ENCODE measurements at regions not wholly inside any gene's neighbourhood (a gene's known extent, or its start where the extent isn't known, plus 50 kb on each side); places are given as distances from the start of the nearest gene placed in this dataset.
"Not testable (repeated sequence)": the region's sequence is repeated elsewhere in the genome, so short reads cannot be mapped to it uniquely, and the experiment has no call there.

- Mint-ChIP-seq H3K27me3 (no peaks in the 10 kb centered on the region), H3K4me3 (no peak overlapping the region), H3K4me1 (no peaks in the 10 kb centered on the region), H3K36me3 (no peaks in the 10 kb centered on the region), H3K9me3 (no peaks in the 10 kb centered on the region), H3K27ac (no peak overlapping the region)
- no peak for DNase-seq
- CTCF ChIA-PET: no interaction called here
Observed at GRCh38 chr2:166676716-166677115, 182.7 kb upstream of the SCN7A start.

GRCh38 chr2:166675553-166675952 is 181.5 kb upstream of the SCN7A start:
- CTCF ChIA-PET: no interaction called here
- Mint-ChIP-seq H3K4me1 (no peaks in the 10 kb centered on the region), H3K9me3 (no peaks in the 10 kb centered on the region), H3K4me3 (no peak overlapping the region), H3K27ac (no peak overlapping the region), H3K27me3 (no peaks in the 10 kb centered on the region), H3K36me3 (no peaks in the 10 kb centered on the region)
- no peak for DNase-seq

- no peak for DNase-seq
- Mint-ChIP-seq H3K9me3 (no peaks in the 10 kb centered on the region), H3K36me3 (no peaks in the 10 kb centered on the region), H3K4me1 (no peaks in the 10 kb centered on the region), H3K27me3 (no peaks in the 10 kb centered on the region), H3K27ac (no peak overlapping the region), H3K4me3 (no peak overlapping the region)
- CTCF ChIA-PET: no interaction called here
Observed at GRCh38 chr2:166673986-166674385, 179.9 kb upstream of the SCN7A start.

- no peaks in the 10 kb centered on the region for H3K9me3 Mint-ChIP-seq
- H3K27me3 Mint-ChIP-seq: no peaks in the 10 kb centered on the region
- H3K4me3 Mint-ChIP-seq: no peak overlapping the region
- no peak for DNase-seq
- no peak overlapping the region for H3K27ac Mint-ChIP-seq
- H3K4me1 Mint-ChIP-seq: no peaks in the 10 kb centered on the region
- CTCF ChIA-PET: no interaction called here
- H3K36me3 Mint-ChIP-seq: no peaks in the 10 kb centered on the region
Observed at GRCh38 chr2:166671801-166672200, 177.8 kb upstream of the SCN7A start.

GRCh38 chr2:166671235-166671634 is 177.2 kb upstream of the SCN7A start:
- CTCF ChIA-PET: no interaction called here
- Mint-ChIP-seq H3K27ac (no peak overlapping the region), H3K4me3 (no peak overlapping the region), H3K27me3 (no peaks in the 10 kb centered on the region), H3K9me3 (no peaks in the 10 kb centered on the region), H3K36me3 (no peaks in the 10 kb centered on the region), H3K4me1 (no peaks in the 10 kb centered on the region)
- no peak for DNase-seq

GRCh38 chr2:166665991-166666940 is 172.2 kb upstream of the SCN7A start:
- DNase-seq: no peak
- no peaks in the 10 kb centered on the region for H3K36me3 Mint-ChIP-seq
- no peaks in the 10 kb centered on the region for H3K27me3 Mint-ChIP-seq
- H3K4me3 Mint-ChIP-seq: no peak overlapping the region
- H3K27ac Mint-ChIP-seq: no peak overlapping the region
- no peaks in the 10 kb centered on the region for H3K9me3 Mint-ChIP-seq
- CTCF ChIA-PET: no interaction called here
- no peaks in the 10 kb centered on the region for H3K4me1 Mint-ChIP-seq

GRCh38 chr2:166661824-166662223 is 167.8 kb upstream of the SCN7A start:
- Mint-ChIP-seq H3K27ac (no peak overlapping the region), H3K4me1 (no peaks in the 10 kb centered on the region), H3K27me3 (no peaks in the 10 kb centered on the region), H3K9me3 (no peaks in the 10 kb centered on the region), H3K36me3 (no peaks in the 10 kb centered on the region), H3K4me3 (no peak overlapping the region)
- no peak for DNase-seq
- CTCF ChIA-PET: no interaction called here

- Mint-ChIP-seq H3K9me3 (no peaks in the 10 kb centered on the region), H3K27me3 (no peaks in the 10 kb centered on the region)
- CTCF ChIA-PET: no interaction called here
Observed at GRCh38 chr2:166661391-166661790, 167.3 kb upstream of the SCN7A start.

GRCh38 chr2:166658901-166659300 is 164.9 kb upstream of the SCN7A start:
- Mint-ChIP-seq H3K27ac (no peak overlapping the region), H3K36me3 (no peaks in the 10 kb centered on the region), H3K27me3 (no peaks in the 10 kb centered on the region), H3K9me3 (no peaks in the 10 kb centered on the region), H3K4me3 (no peak overlapping the region), H3K4me1 (no peaks in the 10 kb centered on the region)
- DNase-seq: no peak
- CTCF ChIA-PET: no interaction called here

More at GRCh38 chr2:166661391-166661790, 167.3 kb upstream of the SCN7A start:
- Mint-ChIP-seq H3K4me1 (no peaks in the 10 kb centered on the region), H3K27ac (no peak overlapping the region), H3K4me3 (no peak overlapping the region), H3K36me3 (no peaks in the 10 kb centered on the region)
- DNase-seq: no peak

- H3K4me1 Mint-ChIP-seq: no peaks in the 10 kb centered on the region
- CTCF ChIA-PET: no interaction called here
Observed at GRCh38 chr2:166653185-166653813, 159.2 kb upstream of the SCN7A start.

GRCh38 chr2:166651991-166652390 is 157.9 kb upstream of the SCN7A start:
- Mint-ChIP-seq H3K27ac (no peak overlapping the region), H3K4me1 (no peaks in the 10 kb centered on the region), H3K4me3 (no peak overlapping the region), H3K9me3 (no peaks in the 10 kb centered on the region), H3K36me3 (no peaks in the 10 kb centered on the region), H3K27me3 (no peaks in the 10 kb centered on the region)
- CTCF ChIA-PET: no interaction called here
- DNase-seq: no peak

More at GRCh38 chr2:166653185-166653813, 159.2 kb upstream of the SCN7A start:
- no peak overlapping the region for H3K27ac Mint-ChIP-seq
- no peaks in the 10 kb centered on the region for H3K36me3 Mint-ChIP-seq
- no peaks in the 10 kb centered on the region for H3K27me3 Mint-ChIP-seq
- DNase-seq: no peak
- no peak overlapping the region for H3K4me3 Mint-ChIP-seq
- no peaks in the 10 kb centered on the region for H3K9me3 Mint-ChIP-seq

- H3K9me3 Mint-ChIP-seq: no peaks in the 10 kb centered on the region
- no peaks in the 10 kb centered on the region for H3K27me3 Mint-ChIP-seq
- CTCF ChIA-PET: no interaction called here
- DNase-seq: no peak
- no peaks in the 10 kb centered on the region for H3K4me1 Mint-ChIP-seq
- no peak overlapping the region for H3K27ac Mint-ChIP-seq
- H3K4me3 Mint-ChIP-seq: no peak overlapping the region
- no peaks in the 10 kb centered on the region for H3K36me3 Mint-ChIP-seq
Observed at GRCh38 chr2:166651080-166651675, 157.1 kb upstream of the SCN7A start.

- H3K4me1 Mint-ChIP-seq: no peaks in the 10 kb centered on the region
- no peaks in the 10 kb centered on the region for H3K36me3 Mint-ChIP-seq
- H3K27me3 Mint-ChIP-seq: no peaks in the 10 kb centered on the region
- DNase-seq: no peak
- no peak overlapping the region for H3K27ac Mint-ChIP-seq
- no peak overlapping the region for H3K4me3 Mint-ChIP-seq
- CTCF ChIA-PET: no interaction called here
- H3K9me3 Mint-ChIP-seq: no peaks in the 10 kb centered on the region
Observed at GRCh38 chr2:166647935-166648334, 153.9 kb upstream of the SCN7A start.

- CTCF ChIA-PET: no interaction called here
- H3K27ac Mint-ChIP-seq: no peak overlapping the region
- no peak overlapping the region for H3K4me3 Mint-ChIP-seq
- no peaks in the 10 kb centered on the region for H3K27me3 Mint-ChIP-seq
- no peaks in the 10 kb centered on the region for H3K4me1 Mint-ChIP-seq
- no peak for DNase-seq
- no peaks in the 10 kb centered on the region for H3K9me3 Mint-ChIP-seq
- H3K36me3 Mint-ChIP-seq: no peaks in the 10 kb centered on the region
Observed at GRCh38 chr2:166643980-166644379, 149.9 kb upstream of the SCN7A start.

GRCh38 chr2:166641516-166641915 is 147.5 kb upstream of the SCN7A start:
- H3K36me3 Mint-ChIP-seq, DNase-seq, H3K27me3 Mint-ChIP-seq, H3K27ac Mint-ChIP-seq, H3K4me3 Mint-ChIP-seq, CTCF ChIA-PET, H3K9me3 Mint-ChIP-seq, H3K4me1 Mint-ChIP-seq: not testable (repeated sequence)

All from activated naive CD4-positive, alpha-beta T cell treated with anti-CD3 and anti-CD28 coated beads, Interleukin-2, amount 10 ng/mL, durations not matched to agents 7 days and 5 days (primary cell).